HG03378 (cell line): ENCODE measurements at regions not wholly inside any gene's neighbourhood (a gene's known extent, or its start where the extent isn't known, plus 50 kb on each side); places are given as distances from the start of the nearest gene placed in this dataset.

Experiments
- ATAC-seq: cut with Tn5 transposase; IDR thresholded peaks from one replicate; pipeline ENCODE4 v1.9.1; 2021; ENCODE audit warnings: mild to moderate bottlenecking, moderate library complexity; ENCODE audit not compliant: unreplicated experiment

DNA sequence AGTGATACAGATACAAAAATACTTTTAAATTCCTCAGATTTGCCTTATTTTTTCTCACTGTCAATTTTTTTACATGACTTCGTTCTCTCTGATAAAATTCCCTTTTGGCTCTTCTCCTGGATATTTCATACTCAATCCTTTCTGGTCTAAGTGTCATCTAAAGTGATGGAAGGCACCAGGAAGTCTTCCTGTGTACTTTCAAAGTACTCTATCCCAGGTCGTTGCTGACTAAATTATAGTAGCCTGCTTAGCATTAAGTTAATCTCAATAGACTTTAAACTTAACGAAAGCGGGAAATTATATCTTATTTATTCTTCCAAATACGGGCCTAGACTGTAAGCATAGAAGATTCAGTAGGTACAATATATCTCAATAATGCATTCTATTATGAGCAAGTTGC lies 67.8 kb downstream of the CASP12 start:
- ATAC-seq = no peak

DNA sequence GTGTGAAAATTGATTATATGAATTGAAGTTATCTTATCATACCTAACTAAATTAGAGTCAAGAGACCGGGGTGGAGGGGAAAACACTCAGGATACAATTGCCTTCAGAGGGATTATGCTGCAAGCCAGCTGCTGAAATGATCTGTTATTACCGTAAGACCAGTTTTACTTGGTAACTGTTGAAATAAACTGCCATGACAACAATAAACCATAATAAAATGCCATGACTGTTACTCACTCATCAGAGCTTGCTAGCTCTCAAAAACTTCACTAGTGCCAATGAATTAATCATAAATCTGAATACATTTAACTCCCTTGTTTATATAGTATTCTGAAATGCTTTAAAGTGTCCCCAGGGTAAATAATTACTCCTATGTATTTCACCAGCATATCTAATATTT lies 68.2 kb downstream of the CASP12 start:
- ATAC-seq = no peak

DNA sequence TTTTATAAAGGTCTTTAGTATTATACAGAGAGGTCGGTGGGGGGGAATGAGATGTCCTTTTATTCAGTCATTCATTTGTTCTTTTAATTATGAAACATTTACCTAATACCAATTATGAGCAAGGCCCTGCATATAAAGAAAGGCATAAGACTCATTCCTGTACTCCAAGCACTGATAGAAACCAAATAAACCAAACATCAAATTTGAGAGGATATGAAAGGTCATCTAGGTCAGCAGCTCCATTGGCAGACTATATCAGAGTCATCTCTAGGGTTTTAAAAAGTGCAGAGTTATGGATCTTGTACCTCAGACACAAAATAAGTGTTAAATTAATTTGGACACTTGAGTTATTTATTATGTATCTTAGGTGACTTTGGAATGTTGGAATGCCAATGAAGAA lies 71.5 kb downstream of the CASP12 start:
- no peak for ATAC-seq

DNA sequence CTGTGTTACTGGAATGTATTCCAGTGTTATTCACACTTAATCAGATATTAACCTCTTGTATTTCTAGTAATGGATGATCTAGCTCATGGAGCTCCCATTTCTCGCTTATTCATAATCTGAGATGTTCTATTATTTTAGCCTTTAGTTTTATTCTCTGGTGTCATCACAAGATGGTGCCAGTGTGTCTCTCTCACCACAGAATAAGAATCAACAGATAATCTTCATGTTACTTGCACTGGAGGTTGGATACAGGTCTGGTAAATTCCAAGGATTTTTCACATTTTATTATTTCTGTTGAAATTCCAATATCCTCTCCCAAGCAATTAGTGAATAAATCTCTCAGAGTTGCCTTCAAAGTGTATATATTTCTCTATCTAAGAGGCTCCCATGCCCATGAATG lies 74.6 kb downstream of the CASP12 start:
- no peak for ATAC-seq

DNA sequence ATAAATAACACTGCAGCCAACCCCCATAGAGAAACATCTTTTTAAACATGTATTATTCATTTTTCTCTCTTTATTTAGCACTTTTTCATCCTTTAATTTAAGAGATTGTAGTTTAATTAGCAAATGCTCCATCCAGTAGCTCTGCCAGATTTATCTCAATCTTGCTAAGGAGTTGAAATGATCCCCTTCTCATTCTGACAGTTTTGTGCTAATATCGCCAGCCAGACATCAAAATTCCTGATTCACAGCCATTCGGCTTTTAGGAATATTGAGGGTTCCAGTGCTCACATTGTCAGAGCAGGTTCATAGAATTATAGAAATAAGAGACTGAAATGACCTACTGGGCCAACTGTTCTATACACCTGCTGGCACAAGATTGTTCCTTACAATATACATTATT lies 77.8 kb downstream of the CASP12 start:
- no peak for ATAC-seq

DNA sequence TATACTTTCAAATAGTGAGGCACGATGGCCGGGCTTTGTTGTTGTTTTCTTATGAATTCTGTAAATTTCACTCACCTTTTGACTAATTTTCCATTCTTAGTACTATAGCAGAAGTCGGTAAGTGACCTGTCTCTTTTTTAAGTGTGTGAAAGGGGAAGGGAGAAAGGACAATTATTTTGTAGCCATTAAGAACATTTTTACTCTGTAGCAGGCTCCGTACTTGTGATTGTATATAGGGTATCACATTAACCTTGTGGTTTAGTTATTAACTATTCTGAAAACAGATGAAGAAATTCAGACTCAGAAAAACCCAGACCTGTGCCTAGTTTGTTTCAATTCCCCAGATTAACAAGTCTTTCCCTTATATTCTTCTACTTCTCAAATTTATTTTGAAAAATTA lies 78.7 kb downstream of the CASP12 start:
- ATAC-seq = no peak

DNA sequence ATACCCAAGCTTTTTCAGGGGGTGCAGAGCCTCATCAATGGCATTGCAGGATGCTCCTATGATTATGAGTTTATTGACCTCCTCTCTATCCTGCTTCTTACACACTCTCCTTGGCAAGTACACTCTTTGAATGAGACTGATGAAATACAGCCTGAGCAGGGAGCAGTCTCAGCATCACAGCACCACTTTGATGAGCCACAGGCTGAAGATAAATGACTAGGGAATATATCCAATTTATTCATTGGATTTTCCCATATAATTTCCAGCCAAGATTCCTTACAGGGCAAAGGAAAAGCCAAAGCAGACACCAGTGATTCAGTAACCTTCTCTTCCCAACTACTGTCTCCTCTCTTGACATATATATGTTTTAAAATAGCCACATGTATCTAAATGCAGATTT lies 79.2 kb downstream of the CASP12 start:
- no peak for ATAC-seq

DNA sequence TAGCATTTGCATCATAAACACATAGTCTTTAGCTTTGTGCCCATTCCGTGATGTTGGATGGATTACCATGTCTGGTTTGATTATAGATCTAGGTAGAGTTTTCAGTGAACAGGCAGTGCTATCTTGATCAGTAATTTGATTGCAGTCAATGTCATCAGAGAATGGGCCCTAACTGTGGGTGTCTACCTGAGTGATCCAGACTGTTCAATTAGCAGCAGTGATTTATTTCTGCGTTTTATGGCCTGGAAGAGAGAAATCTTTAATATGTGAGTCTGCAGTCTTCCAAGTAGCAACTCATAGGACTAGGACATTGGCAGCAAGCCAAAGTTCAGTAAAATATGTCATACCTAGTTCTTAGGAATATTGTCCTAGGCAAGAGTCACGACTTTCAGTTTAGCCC lies 80.3 kb downstream of the CASP12 start:
- ATAC-seq = no peak

DNA sequence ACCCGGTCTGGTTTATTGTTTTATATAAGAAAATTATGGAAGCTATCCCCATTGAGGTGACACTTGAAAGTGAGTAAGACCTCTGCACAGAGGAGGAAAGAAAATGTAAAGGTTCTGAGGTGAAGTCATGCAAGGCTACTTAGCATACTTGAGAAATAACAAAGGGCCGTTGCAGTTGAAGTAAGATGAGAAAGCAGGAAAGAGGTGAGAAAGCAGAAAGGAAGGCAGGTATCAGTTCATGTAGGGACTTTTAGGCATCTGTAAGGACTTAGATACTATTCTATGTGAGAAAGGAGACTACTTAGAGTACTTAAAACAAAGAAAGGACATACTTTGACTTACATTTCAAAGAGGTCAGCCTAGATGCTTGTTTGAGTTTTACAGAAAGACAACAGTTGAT lies 84.7 kb downstream of the CASP12 start:
- no peak for ATAC-seq

DNA sequence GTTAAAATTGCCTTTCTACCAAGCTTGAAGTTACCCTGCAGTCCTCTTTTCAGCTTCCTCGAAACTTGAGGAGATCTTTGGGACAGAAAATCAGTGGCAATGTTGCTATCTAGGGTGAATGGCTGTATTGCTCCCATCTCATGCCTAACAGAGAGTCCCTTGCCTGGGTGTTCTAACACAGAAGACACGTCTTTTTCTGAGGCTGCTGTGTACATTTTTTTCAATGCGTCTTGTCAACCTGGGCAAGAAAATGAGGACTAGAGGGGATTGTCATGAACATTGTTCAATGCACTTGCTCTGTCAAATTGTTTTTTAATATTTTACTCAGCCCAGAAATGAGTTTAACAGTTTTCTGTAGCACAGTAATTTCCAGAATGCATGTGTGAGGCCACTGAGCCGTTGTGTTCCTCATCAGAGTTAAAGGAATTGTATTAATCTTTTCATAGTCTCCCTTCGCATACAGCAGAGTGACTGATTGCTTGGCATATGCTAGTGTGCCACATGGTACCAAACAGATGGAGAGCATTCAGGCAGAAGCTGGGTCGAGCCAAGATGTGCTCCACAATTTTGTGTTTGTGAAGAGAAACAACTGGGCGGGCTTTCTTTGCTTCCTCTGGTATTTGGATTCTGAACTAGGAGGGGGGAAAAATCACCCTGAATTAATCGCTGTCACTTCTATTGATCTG lies 86.0 kb downstream of the CASP12 start:
- no peak for ATAC-seq

DNA sequence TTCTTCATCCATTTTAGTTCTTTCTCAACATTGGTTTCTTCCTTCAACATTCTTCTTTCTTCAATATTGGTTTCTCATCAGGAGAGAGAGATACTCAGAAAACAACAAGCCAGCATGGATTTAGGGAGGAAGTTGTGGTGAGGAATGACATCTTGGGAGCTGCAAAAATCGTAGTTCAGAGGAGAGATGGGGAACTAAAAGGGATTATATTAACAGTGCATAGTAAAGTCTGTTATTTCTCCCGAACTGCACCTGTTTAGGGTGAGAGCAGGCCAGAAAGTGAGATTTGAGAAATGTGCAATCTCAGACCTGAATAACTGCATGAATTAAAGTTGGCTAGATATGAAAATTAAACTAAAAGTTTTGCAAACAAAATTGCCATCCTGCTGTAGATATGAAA lies 94.5 kb downstream of the CASP12 start:
- no peak for ATAC-seq

DNA sequence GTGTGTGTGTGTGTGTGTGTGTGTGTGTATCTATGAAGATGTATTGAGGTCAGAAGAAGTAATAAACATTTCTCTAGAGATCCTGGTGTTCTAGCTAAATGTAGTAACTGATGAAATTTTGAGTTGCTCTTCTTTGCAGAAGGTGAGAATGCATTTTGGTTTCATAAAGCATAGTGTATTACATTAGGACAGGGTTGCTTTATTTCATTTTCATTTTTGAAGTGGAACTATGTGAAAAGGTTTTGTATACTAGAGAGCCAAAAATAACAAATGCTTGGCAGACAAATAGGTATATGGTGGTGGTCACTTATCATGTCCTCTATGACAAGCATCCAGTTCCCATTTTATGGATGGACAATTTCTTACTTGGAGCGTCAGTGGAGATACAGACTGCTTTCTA lies 99.0 kb downstream of the CASP12 start:
- ATAC-seq = peak; percentile 84

DNA sequence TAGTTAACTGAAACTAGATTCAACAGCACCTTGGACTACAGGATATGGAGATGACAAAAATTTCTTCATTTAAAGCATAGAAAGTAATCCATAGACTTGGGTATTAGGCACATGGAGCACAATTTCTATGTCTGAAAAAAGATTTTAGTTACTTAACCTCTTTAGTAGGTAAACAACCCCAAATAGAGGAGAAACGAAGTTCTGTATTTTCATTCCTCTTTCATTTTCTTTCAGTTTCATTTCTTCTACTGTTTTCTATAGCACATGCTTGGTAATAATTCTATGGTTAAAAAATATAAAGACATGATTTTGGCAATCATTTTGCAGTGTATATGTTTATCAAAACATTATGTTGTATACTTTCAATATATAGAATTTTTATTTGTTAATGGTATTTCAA lies 99.5 kb downstream of the CASP12 start:
- ATAC-seq = peak; percentile 60

DNA sequence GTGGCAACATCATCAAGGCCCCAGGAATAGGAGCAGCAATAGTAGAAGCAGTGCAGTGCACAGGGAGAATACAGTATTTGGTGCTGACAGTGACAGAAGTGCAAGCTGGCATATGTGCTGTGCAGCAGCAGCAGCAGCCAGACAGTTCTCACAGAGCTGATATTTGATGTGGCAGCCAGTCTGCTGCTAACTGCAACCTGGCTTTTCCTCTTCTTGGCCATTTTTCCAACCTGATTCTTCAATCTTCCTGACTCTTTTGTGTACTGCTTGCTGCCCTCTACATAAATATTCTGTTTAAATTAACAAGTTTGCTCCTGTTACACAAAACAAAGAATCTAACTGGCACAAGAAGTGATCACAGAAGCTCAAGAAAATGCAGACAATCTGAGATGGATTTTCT lies 102.0 kb downstream of the CASP12 start:
- no peak for ATAC-seq

DNA sequence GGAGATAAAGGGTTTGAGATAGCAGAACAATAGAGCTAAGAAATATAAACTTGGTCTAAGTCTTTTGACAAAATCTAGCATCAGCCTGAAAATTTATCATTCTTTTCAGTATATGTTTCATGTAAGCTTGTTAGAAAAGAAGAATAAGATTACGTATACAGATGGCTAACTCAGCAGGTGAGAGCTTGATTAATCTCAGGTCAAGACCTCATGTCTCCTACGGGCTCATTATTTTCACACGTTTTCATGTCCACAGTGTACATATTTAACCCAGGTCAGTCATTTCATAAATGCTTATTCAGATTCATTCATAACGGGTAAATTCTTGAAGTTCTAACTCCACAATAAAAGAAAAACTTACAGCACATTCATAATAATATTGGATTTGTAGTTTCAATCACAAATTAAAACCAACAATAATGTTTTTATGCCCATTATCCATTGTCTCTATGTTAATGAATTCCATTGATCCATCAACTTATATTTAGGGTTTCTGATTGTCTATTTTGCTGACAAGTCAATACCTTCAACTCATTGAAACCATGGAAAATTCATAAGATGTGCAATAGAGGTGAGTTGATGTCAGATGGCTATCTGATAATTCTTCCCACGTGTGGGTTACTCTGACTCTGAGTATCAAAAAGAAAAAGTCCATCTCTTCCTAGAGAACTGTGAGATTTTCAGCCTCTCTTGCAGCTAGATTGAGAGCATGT lies 102.6 kb downstream of the CASP12 start:
- no peak for ATAC-seq

DNA sequence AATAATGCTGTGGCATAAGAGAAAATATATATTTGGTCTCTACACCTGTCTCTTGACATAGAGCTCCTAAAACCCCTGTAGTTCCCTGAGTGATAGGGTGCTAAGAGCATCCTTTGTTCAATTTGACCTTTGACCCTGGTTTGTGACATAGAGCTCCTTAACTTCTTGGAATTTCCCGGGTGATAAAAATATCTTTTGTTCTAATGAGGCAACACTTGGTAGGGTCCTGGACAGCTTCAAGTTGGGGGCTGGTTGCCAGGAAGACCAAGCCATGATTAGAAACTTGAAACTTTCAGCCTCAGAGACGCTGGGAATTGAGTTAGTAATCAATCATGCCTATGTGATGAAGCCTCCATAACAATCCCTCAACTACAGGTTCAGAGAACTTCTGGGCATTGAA lies 105.4 kb downstream of the CASP12 start:
- no peak for ATAC-seq

DNA sequence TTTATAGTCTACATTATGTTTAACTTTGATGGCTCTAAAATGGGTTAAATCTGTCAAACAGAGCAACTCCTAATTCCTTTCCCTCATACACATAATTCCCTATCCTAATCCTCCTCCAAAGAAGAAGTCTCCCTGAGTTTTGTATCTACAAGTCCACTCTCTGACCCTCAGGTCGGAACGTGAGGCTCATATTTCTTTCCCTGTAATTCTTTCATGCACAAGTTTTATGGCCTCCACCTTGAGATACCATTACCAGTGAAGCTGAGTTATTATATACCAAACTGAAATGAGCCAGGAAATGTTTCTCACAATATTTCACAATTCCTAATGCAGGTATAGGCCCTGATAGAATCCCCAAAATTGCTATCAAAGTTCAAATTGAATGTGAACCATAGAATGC lies 106.4 kb downstream of the CASP12 start:
- no peak for ATAC-seq

DNA sequence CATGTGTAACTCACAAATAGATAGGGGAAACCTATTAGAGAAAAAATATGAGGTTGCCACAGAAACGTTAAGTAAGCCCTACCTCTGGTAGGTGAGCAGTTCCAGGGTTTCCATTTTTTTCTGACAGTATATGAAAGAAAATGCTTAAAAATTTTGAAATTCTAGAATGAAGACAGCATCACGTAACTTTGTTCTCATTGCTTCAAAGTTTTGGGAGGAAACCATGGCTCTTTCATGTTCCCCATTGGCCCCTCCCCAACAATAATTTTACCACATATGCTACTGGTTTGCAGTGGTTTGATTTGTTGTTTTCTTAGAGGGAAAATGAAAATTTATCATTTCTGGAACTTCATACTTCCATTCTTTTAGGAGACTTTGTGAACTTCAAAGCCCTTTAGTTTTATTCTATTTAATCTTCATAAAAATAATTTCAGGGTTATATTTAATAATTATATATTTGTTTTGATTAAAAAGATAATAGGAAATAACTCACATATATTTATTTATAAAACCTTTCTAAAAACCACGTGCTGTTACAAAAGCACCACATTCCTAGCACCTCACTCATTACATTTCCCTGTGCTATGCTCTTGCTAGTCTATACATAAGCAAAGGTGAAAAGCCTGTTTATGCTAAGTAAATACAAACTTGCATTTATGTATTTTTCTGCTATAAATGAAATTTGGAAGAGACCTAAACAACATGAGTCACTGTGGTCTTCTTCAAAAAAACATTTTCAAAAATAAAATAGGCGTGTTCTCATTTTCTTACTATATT lies 113.4 kb downstream of the CASP12 start:
- no peak for ATAC-seq

DNA sequence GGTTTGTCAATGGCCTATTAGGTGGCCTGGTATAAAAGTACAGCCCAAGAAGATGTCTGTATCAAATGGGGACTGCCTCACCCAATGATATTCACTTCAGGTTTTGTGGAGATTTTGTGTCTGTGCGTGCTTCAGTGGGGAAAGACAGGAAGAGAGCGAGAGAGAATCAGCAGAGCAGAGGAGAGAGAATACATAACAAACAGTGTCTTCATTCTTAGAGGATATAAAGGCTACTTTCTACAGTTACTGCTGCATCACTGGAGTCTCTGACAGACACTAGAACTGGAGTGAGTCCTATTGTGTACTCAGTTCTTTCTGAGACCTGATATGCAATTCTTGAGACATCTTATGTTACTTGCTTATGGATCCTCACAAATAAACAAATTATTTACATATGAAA lies 115.0 kb downstream of the CASP12 start:
- ATAC-seq = no peak

DNA sequence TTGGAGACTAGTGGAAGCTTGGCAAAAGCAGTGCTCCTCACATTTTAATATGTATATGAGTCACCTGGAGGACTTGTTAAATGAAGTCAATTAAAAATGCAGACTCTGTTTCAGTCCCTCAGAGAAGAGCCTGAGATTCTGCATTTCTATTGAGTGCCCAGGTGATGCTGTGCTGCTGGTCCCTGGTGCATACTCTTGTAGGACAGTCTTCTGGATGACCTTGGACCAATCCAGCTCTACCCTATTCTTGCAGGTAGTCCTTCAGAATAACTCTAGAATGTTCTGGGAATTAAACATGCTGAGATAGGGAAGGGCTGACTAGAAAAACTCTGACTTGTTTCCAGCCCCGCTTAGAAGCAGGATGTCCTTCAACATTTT lies 115.9 kb downstream of the CASP12 start:
- no peak for ATAC-seq

DNA sequence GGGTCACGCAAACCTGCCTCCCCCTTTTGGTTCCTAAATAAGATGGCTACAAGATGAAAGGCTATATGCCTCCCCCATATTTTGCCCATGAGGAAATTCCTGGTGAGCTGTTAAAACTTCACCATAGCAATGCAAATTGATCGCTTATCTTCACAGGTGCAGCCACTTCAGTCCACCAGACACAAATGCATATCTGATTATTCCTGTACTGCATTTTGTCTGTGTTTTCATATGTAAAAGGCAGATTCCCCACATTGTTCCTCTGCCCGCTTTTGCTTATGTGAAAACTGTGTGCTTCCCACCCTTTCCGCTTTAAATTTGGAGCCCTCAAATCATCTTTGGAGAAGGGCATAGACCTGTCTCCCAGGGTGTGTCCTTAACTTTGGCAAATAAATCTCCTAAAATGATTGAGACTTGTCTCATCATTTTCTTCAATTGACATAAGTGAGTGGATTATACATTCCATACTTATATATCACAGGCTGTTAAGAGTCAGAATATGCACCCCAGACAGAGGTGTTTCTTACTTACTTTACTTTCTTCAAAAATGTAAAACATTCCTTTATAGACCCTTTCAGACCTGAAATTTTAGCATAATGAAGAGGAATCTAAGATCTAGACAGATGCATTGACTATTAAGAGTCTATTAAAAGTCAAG lies 116.4 kb downstream of the CASP12 start:
- ATAC-seq = no peak

DNA sequence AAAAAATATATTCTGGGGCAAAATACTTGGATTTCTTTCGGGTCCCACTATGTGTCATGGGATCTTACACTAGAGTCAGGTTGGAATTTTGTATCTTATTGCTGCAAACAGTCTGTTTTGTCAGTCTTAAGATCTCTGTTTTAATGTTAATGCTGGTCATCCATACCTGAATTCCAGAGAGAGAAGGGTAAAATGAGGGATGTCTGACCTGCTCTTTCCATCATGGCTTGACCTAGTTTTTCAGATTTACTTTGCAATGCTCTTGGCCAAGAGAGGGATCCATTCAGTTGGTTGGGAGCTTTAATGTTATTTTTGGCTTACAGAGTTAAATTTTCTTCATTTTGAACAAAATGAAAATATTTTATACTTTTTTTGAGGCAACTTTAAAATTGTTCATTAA lies 117.2 kb downstream of the CASP12 start:
- no peak for ATAC-seq
